Fibroblast of mammary gland (primary cell): ENCODE measurements at regions not wholly inside any gene's neighbourhood (a gene's known extent, or its start where the extent isn't known, plus 50 kb on each side); places are given as distances from the start of the nearest gene placed in this dataset.

ENCODE experiments used
- DNase-seq: peaks from one replicate; pipeline ENCODE4 v3.0.0-alpha.2; 2010; ENCODE audit warnings: low read depth
- H3K4me3 ChIP-seq: 2 replicates; pipeline ENCODE4 v1.5.1; 2011; ENCODE audit warnings: low read depth, mild to moderate bottlenecking, low read length, moderate library complexity; ENCODE audit not compliant: control insufficient read depth
- TF ChIP-seq, protein P1 (sequence below): conservative IDR thresholded peaks from 2 replicates; pipeline ENCODE4 v1.5.1; 2011; ENCODE audit warnings: low read depth, low read length, inconsistent platforms; ENCODE audit not compliant: control insufficient read depth, insufficient read depth

DNA sequence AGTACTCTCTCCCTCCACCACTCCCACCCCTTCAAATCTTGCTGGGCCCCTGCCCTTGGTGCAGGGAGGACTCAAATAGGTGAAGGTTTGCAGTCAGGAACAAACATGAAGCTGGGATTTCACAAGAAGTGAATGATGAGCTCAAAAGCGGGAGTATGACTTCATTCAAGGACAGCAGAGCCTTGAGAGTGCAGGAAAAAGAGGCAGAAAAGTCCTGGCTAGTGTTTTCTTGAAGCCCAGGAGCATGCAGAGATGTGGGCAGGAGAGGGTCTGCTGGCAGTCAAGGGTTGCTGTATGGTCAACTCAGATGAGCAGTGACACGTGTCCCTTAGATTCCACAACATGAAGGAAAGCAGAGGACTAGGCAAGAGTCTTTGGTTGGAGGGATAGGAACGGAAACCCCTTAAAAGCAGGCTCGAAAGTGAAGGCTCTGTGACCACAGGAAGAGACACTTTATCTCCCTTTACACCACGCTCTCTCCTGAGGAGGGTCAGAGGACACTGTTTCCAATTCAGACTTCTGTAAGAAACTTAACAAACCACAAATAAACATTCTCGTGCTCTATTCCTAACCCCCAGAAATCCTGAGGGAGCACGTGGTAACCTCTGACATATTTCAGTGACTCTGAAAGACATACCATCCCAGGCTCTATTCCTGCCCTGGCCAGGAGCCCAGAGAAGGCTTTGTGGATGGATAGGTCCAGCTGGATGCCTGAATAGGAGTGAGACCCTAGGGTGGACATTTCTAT lies 168.0 kb upstream of the NDN start:
- TF ChIP-seq, protein P1, sequence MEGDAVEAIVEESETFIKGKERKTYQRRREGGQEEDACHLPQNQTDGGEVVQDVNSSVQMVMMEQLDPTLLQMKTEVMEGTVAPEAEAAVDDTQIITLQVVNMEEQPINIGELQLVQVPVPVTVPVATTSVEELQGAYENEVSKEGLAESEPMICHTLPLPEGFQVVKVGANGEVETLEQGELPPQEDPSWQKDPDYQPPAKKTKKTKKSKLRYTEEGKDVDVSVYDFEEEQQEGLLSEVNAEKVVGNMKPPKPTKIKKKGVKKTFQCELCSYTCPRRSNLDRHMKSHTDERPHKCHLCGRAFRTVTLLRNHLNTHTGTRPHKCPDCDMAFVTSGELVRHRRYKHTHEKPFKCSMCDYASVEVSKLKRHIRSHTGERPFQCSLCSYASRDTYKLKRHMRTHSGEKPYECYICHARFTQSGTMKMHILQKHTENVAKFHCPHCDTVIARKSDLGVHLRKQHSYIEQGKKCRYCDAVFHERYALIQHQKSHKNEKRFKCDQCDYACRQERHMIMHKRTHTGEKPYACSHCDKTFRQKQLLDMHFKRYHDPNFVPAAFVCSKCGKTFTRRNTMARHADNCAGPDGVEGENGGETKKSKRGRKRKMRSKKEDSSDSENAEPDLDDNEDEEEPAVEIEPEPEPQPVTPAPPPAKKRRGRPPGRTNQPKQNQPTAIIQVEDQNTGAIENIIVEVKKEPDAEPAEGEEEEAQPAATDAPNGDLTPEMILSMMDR, result no peak
- no peak overlapping the region for H3K4me3 ChIP-seq
- DNase-seq, result peak; percentile 6

DNA sequence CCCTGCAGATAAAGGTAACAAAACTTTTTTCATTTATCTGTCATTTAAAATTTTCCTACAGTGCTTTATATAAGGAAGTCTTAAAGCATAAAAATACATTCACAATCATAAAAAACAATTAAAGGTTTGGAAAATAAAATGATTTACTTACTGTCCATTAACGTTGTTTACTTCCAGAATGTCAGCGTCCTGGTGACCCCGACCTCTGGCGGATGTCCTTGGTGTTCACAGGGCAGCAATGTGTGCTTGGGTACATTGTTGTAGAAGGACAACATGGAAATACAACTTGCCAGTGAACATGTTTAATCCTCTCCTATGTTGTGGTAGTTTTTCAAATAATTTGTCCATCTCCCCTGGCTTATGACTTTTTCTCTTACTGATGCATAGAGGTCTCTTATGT lies 168.8 kb upstream of the NDN start:
- TF ChIP-seq, protein P1, result no peak
- no peak overlapping the region for H3K4me3 ChIP-seq
- no peak for DNase-seq

GRCh38 chr15:23857028-23857641 lies 170.0 kb upstream of the NDN start:
- no peak overlapping the region for H3K4me3 ChIP-seq
- TF ChIP-seq, protein P1, result peak; percentile 51
- DNase-seq, result peak; percentile 34

DNA sequence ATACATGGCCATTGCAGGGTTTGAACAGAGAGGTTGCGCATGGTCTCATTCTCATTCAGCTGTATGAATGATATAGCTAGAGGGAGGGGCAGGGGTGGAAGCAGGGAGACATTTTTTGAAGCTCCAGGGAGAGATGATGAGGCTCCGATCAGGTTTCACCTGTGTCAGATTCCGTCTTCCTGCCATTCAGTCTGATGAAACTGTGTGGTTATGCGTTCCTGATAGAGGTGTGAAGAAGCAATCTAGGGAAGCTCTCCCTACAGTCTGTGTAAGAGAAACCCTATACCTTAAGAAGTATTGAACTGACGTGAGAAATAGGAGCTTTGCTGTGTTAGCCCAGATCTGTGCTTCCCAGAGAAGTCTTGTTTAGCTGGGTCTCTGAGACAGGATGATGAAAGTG lies 171.9 kb upstream of the NDN start:
- no peak overlapping the region for H3K4me3 ChIP-seq
- TF ChIP-seq, protein P1, result no peak
- DNase-seq, result no peak

GRCh38 chr15:23860290-23861245 lies 173.5 kb upstream of the NDN start:
- TF ChIP-seq, protein P1, result no peak
- no peak for DNase-seq
- no peak overlapping the region for H3K4me3 ChIP-seq

- DNase-seq, result peak; percentile 6
- TF ChIP-seq, protein P1, result peak; percentile 24
- no peak overlapping the region for H3K4me3 ChIP-seq
These were observed 179.7 kb upstream of the NDN start for GRCh38 chr15:23866832-23867231.
